ENCODE measurements at regions not wholly inside any gene's neighbourhood (a gene's known extent, or its start where the extent isn't known, plus 50 kb on each side); places are given as distances from the start of the nearest gene placed in this dataset.
"Not testable (repeated sequence)": the region's sequence is repeated elsewhere in the genome, so short reads cannot be mapped to it uniquely, and the experiment has no call there.

DNA sequence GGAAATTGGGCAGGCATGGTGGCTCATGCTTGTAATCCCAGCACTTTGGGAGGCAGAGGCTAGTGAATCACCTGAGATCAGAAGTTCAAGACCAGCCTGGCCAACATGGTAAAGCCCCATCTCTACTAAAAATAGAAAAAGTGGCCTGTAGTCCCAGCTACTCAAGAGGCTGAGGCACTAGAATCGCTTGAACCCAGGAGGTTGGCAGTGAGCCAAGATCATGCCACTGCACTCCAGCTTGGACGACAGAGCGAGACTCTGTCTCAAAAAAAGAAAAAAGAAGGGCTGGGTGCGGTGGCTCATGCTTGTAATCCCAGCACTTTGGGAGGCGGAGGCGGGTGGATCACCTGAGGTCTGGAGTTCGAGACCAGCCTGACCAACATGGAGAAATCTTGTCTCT is 60.2 kb upstream of the IFNLR1 start:
- not testable (repeated sequence) for TF ChIP-seq EZH2 (IDR thresholded peaks at IDR 0.05; ENCODE audit: insufficient read depth, poor library complexity, severe bottlenecking); EZH2phosphoT487 (IDR thresholded peaks at IDR 0.05; ENCODE audit: insufficient read depth, low read depth)
